Central memory CD8-positive, alpha-beta T cell (primary cell): ENCODE measurements at regions not wholly inside any gene's neighbourhood (a gene's known extent, or its start where the extent isn't known, plus 50 kb on each side); places are given as distances from the start of the nearest gene placed in this dataset.

Experiments used
- ATAC-seq: fragments of 150-1000 bp; cut with Tn5 transposase; replicated peaks from 2 replicates; pipeline ENCODE4 v1.10.0; 2022; ENCODE audit warnings: mild to moderate bottlenecking, moderate FRiP score, moderate number of reproducible peaks; ENCODE audit not compliant: poor library complexity, severe bottlenecking; ENCODE audit errors: extremely low read depth
- DNase-seq, 2 donors: peaks; one replicate each; pipeline ENCODE4 v3.0.0; 2021; ENCODE audit warnings: low spot score in 2 of 2
- H3K27ac Mint-ChIP-seq: one replicate; pipeline ENCODE4 v1.8.0; 2022; ENCODE audit warnings: low read depth, mild to moderate bottlenecking, moderate library complexity, mixed read lengths
- H3K27me3 Mint-ChIP-seq: one replicate; pipeline ENCODE4 v1.8.0; 2022; ENCODE audit warnings: mixed read lengths
- H3K36me3 Mint-ChIP-seq: one replicate; pipeline ENCODE4 v1.8.0; 2022; ENCODE audit warnings: mild to moderate bottlenecking, moderate library complexity, mixed read lengths; ENCODE audit not compliant: insufficient read depth
- H3K4me1 Mint-ChIP-seq: one replicate; pipeline ENCODE4 v1.8.0; 2022; ENCODE audit warnings: mixed read lengths
- H3K4me3 Mint-ChIP-seq: one replicate; pipeline ENCODE4 v1.8.0; 2022; ENCODE audit warnings: mild to moderate bottlenecking, moderate library complexity, mixed read lengths
- H3K9me3 Mint-ChIP-seq: one replicate; pipeline ENCODE4 v1.8.0; 2022; ENCODE audit warnings: mixed read lengths

DNA sequence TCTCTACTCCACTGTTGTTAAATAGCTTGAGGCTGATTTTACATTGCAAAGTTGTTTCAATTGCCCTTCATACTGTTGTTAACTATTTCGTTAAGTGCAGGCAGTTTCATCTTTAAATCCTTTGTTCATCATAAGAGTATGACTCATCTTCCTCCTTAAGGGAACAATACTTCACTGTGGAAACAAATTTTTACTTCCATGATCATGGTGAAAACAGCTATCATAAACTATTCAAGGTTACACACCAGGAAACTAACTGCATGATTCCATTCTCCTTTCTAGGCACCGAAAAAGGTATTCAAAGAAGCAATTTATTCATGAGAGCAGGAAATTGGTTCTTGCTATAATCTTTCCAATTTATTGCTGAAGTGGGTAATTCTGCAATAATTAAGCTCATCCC lies 593.2 kb downstream of the LRRIQ3 start:
- no peak for ATAC-seq
- H3K27me3 Mint-ChIP-seq: no peaks in the 10 kb centered on the region
- H3K9me3 Mint-ChIP-seq: peaks cover 15% of the 10 kb centered on the region
- H3K36me3 Mint-ChIP-seq: no peaks in the 10 kb centered on the region
- no peak for DNase-seq
- H3K4me1 Mint-ChIP-seq: no peaks in the 10 kb centered on the region
- H3K27ac Mint-ChIP-seq: no peak overlapping the region
- no peak overlapping the region for H3K4me3 Mint-ChIP-seq

DNA sequence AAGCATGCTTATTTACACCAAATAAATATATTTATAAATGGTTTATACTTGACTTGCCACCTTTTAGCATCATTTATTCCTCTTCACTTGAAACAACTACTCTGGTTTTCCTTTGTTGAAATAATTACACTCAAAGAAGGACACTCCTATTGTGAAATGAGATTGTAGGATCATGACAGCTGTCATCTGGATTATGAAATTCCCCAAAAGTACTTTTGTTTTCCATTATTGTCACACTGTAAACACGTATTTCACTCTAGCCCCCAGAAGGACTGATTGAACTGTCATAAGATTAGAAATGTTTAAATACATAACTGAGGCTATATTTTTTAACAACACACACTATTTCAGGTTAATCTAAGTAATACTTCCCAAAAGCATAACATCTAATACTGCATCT lies 593.8 kb downstream of the LRRIQ3 start:
- no peaks in the 10 kb centered on the region for H3K4me1 Mint-ChIP-seq
- no peak for ATAC-seq
- no peaks in the 10 kb centered on the region for H3K36me3 Mint-ChIP-seq
- H3K27ac Mint-ChIP-seq: no peak overlapping the region
- H3K4me3 Mint-ChIP-seq: no peak overlapping the region
- peaks cover 17% of the 10 kb centered on the region for H3K9me3 Mint-ChIP-seq
- DNase-seq: no peak
- H3K27me3 Mint-ChIP-seq: no peaks in the 10 kb centered on the region

DNA sequence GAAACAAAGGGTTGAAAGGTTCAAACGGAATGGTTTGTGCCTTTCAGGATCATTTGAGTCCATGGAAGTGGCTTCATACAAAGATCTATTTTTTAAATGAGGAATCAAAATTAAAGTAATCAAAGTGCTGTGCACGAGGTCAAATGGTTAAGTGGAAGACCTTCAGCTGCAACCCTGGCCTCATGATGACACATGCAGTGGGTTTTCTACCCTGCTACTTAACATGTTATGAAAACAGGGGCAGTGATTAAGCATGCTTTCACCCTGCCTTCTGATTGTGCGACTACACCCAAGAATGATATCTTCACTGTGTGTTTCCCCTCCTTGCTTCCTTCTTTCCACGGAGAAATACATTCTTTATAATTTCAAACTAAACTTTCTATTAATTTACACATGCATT lies 604.2 kb downstream of the LRRIQ3 start:
- no peak for ATAC-seq
- Mint-ChIP-seq H3K4me1 (no peaks in the 10 kb centered on the region), H3K27ac (no peak overlapping the region), H3K36me3 (no peaks in the 10 kb centered on the region), H3K9me3 (peaks cover 10% of the 10 kb centered on the region), H3K27me3 (no peaks in the 10 kb centered on the region), H3K4me3 (no peak overlapping the region)
- no peak for DNase-seq

DNA sequence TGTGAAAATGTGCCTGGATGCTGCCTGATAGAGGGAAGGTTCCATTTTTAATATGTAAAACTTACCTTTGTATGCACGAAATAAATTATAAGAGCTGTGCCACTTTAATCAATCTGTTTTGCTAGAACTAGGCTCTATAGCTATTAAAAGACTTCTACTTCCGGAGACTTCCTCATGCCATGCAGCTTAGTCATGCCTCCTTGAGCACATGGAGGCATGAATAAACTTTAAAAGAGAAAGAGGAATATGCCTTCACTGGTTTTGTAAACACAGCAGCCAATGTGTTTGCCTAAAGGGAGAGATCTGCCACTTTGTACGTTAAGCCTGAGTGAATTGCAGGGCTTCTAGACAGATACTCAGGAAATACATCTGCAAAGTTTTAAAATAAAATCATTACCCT lies 604.6 kb downstream of the LRRIQ3 start:
- H3K9me3 Mint-ChIP-seq: peaks cover 12% of the 10 kb centered on the region
- no peaks in the 10 kb centered on the region for H3K4me1 Mint-ChIP-seq
- no peaks in the 10 kb centered on the region for H3K27me3 Mint-ChIP-seq
- no peak overlapping the region for H3K27ac Mint-ChIP-seq
- ATAC-seq (no peak), DNase-seq (no peak)
- no peaks in the 10 kb centered on the region for H3K36me3 Mint-ChIP-seq
- no peak overlapping the region for H3K4me3 Mint-ChIP-seq

DNA sequence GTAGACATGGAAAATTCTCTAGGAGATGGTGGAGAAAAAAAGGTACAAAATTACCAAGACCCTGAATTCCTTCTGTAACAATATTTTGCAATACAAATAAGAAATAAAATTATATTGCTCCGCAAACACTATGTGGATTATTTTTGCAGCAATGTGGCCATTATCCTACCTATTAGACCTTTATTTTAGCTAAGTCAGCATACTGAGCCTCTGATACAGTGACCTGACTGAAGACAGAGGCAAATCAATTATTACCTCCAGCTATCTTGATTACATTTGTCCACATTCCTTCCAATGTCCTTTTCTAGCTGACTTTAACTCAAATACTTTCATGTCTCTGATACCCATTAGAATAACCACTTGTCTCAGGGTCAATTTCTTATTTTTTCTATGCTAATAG lies 610.9 kb downstream of the LRRIQ3 start:
- no peaks in the 10 kb centered on the region for H3K36me3 Mint-ChIP-seq

DNA sequence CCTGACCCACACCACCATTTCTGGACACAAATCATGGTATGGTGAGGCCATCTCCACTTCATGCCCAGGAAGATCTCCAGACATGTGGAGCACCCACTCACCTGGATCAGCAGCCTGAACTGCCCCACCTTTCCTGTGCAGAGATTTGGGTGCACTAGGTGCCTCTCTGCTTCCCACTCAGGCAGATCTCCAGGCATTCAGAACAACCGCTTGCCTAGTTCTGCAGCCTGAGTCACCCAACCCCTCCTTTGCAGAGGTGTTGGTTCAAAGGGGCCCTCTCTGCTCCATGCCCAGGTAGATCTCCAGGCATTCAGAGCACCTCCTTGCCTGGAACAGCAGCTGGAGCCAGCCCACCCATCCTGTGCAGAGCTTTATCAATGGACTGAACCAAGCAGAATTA lies 620.8 kb downstream of the LRRIQ3 start:
- Mint-ChIP-seq H3K27me3 (no peaks in the 10 kb centered on the region), H3K4me1 (no peaks in the 10 kb centered on the region), H3K27ac (no peak overlapping the region), H3K9me3 (peaks cover 20% of the 10 kb centered on the region), H3K4me3 (no peak overlapping the region), H3K36me3 (no peaks in the 10 kb centered on the region)
- DNase-seq (no peak), ATAC-seq (no peak)

More for the DNA sequence above, 610.9 kb downstream of the LRRIQ3 start:
- Mint-ChIP-seq H3K4me1 (no peaks in the 10 kb centered on the region), H3K27ac (no peak overlapping the region), H3K4me3 (no peak overlapping the region), H3K27me3 (no peaks in the 10 kb centered on the region), H3K9me3 (peaks cover 31% of the 10 kb centered on the region)
- ATAC-seq (no peak), DNase-seq (no peak)

DNA sequence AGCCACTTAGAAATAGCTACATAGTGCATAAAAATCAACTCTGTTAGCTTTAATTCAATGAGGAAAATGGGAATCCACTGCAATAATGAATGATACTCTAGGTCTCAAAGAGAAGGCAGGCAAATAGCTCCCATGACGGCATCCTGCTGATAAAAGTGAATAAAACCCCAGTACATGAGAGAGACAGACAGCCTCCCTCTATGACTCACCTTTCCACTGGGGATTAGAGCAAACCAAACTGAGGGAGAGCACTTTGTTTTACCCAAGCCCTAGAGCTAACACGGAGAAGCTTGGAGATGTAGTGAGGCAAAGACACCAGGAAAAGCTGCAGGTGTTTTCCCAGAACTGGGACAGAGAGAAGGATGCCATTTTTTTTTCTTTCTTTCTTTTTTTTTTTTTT lies 621.9 kb downstream of the LRRIQ3 start:
- no peaks in the 10 kb centered on the region for H3K4me1 Mint-ChIP-seq
- ATAC-seq (no peak), DNase-seq (no peak)
- H3K27ac Mint-ChIP-seq: no peak overlapping the region
- H3K27me3 Mint-ChIP-seq: no peaks in the 10 kb centered on the region
- no peaks in the 10 kb centered on the region for H3K36me3 Mint-ChIP-seq
- no peak overlapping the region for H3K4me3 Mint-ChIP-seq
- H3K9me3 Mint-ChIP-seq: peaks cover 16% of the 10 kb centered on the region

DNA sequence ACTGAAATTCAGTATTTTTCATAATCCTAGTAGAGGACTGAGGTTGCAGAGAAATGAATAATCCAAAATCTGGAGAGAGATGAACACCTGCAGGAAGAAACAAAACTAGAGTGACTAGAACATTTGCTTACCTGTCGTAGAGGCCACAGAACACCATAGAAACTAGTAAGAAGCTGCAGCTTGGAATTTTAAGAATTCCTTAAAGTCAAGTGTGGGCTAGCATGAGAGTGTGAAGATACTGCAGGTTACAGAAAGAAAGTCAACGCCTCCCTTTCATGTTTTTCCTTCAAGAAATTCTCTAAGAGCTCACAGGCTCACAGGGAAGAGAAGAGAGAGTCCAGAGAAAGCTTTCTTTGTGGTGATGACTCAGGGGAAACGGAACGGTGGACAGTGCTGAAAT lies 633.7 kb downstream of the LRRIQ3 start:
- Mint-ChIP-seq H3K27ac (no peak overlapping the region), H3K27me3 (no peaks in the 10 kb centered on the region), H3K9me3 (peaks cover 23% of the 10 kb centered on the region), H3K36me3 (no peaks in the 10 kb centered on the region), H3K4me1 (no peaks in the 10 kb centered on the region), H3K4me3 (no peak overlapping the region)
- no peak for DNase-seq
- no peak for ATAC-seq

DNA sequence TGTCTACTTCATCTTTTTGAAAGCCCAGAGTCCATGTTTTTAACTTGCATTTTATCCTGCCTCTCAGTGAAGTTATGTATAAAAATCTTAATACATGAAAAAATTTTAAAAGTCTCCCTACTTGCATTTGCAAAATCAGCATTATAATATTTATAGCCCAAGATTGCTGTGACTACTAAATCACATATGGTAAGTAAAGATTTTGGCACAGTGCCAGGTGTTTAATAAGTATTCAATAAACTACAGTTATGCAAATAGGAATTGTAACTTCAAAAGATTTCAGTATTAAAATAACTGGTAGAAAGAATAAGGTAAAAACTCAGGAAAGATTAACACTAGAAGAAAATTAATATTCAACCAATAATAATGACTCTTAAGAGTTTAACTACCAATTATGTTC lies 641.7 kb downstream of the LRRIQ3 start:
- no peaks in the 10 kb centered on the region for H3K36me3 Mint-ChIP-seq

DNA sequence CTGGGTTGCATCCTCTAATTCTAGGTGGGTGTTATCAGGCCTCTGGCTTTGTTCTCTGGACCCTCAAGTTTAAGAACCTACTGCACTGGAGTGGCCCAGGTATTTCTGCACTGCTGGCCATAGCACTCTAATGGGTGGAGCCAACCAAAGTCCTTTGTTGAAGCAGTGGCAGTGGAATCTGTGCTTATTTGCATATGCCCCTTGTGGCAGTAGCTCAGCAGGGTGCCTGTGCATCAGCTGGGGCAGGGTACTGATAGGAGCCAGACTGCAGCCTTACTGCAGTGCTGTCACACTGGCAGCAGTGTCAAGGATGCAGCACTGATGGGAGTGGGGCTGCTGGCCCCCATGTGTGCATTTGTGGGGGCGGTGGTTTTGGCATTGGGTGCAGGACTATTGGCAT lies 660.6 kb downstream of the LRRIQ3 start:
- Mint-ChIP-seq H3K4me1 (no peaks in the 10 kb centered on the region), H3K9me3 (peaks cover 24% of the 10 kb centered on the region), H3K36me3 (no peaks in the 10 kb centered on the region), H3K27ac (no peak overlapping the region), H3K4me3 (no peak overlapping the region), H3K27me3 (no peaks in the 10 kb centered on the region)
- no peak for DNase-seq
- ATAC-seq: no peak

More for the DNA sequence above, 641.7 kb downstream of the LRRIQ3 start:
- Mint-ChIP-seq H3K9me3 (peaks cover 16% of the 10 kb centered on the region), H3K4me3 (no peak overlapping the region), H3K4me1 (no peaks in the 10 kb centered on the region), H3K27ac (no peak overlapping the region), H3K27me3 (no peaks in the 10 kb centered on the region)
- DNase-seq: no peak
- no peak for ATAC-seq

DNA sequence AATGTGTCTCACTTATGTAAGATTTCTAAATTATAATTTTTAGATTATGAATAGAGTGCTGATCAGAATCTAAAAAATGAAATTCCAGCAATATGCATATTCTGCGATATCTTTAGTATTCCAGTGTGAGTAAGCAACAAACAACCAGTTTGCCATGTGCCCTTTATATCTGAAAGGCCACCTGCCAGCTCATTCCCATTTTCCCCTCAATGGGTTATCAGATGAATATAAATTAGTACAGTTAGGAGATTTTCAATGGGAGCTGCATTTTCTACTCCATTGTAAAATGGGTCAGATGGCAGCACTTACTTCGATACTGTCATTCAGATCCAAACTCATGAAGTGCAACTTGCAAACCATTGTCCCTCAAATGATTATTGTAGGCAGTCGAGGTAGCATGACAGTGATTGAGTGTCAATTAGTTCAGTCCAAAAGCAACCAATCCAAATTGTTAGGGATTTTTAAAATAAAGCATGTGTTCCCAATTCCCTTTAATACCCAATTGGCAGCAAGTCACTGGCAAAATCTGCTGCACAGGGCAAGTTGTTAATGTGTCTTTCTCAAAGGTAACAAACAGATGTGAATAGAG lies 680.3 kb downstream of the LRRIQ3 start:
- H3K9me3 Mint-ChIP-seq: peaks cover 5% of the 10 kb centered on the region
- no peaks in the 10 kb centered on the region for H3K4me1 Mint-ChIP-seq
- H3K27ac Mint-ChIP-seq: no peak overlapping the region
- no peak for ATAC-seq
- no peaks in the 10 kb centered on the region for H3K27me3 Mint-ChIP-seq
- H3K36me3 Mint-ChIP-seq: no peaks in the 10 kb centered on the region
- no peak overlapping the region for H3K4me3 Mint-ChIP-seq
- no peak for DNase-seq

DNA sequence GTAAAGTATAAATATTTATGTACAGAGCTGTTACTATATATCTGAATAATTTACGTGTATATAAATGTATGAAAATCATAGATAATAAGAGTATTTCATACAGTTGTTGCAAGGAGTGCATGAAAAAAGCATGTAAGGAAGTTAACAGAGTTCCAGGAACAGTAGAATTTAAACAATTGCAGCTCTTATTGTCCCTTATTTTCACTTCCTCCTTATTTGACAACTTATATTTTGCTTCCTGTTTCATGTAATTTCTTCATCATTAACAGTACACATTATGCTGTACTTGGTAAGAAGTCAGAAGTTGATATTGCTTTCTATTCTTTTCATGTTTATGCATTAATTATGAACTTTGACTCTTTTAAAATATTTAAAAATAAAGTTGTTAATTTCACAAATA lies 681.5 kb downstream of the LRRIQ3 start:
- no peak overlapping the region for H3K4me3 Mint-ChIP-seq
- peaks cover 13% of the 10 kb centered on the region for H3K9me3 Mint-ChIP-seq
- ATAC-seq: no peak
- no peak for DNase-seq
- no peaks in the 10 kb centered on the region for H3K27me3 Mint-ChIP-seq
- H3K4me1 Mint-ChIP-seq: no peaks in the 10 kb centered on the region
- H3K36me3 Mint-ChIP-seq: no peaks in the 10 kb centered on the region
- H3K27ac Mint-ChIP-seq: no peak overlapping the region

DNA sequence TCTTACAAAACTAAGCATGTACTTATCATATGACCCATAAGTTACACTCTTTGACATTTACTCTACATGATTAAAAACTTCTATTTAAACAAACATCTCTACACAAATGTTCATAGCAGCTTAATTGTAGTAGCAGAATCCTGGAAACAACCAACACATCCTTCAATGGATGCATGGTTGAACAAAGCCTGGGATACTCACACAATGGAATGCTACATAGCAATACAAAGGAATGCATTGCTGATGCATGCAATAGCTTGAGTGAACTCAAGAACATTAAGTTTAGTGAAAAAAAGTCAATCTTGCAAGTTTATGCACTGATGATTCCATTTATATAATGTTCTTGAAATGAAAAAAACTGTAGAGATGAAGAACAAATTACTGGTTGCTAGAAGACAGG lies 686.9 kb downstream of the LRRIQ3 start:
- Mint-ChIP-seq H3K9me3 (peaks cover 13% of the 10 kb centered on the region), H3K36me3 (no peaks in the 10 kb centered on the region), H3K4me1 (no peaks in the 10 kb centered on the region), H3K4me3 (no peak overlapping the region), H3K27me3 (no peaks in the 10 kb centered on the region), H3K27ac (no peak overlapping the region)
- DNase-seq (no peak), ATAC-seq (no peak)

DNA sequence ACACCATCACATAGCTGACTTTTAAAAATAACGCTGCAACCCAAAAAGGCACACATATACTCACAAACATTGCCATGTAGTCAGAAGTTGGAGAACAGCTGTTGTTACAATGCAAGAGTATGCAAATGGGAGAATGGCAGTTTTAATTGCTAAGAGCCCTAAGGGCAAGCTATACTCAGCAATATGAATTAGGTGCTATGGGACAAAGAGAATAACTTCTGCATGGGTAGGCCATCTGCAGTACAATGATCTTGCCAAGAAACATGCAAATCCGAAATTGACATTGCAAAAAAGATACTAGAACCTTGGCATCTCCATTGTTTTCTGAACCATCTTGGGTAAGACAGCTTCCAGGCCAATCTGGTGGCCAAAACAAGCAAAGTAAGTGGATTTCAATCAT lies 697.8 kb downstream of the LRRIQ3 start:
- Mint-ChIP-seq H3K4me1 (no peaks in the 10 kb centered on the region), H3K9me3 (peaks cover 28% of the 10 kb centered on the region), H3K27ac (no peak overlapping the region), H3K4me3 (no peak overlapping the region), H3K36me3 (no peaks in the 10 kb centered on the region), H3K27me3 (no peaks in the 10 kb centered on the region)
- ATAC-seq (no peak), DNase-seq (no peak)
